Muscle of leg (tissue), 3 donors: ENCODE measurements at regions not wholly inside any gene's neighbourhood (a gene's known extent, or its start where the extent isn't known, plus 50 kb on each side); places are given as distances from the start of the nearest gene placed in this dataset.
A peak's percentile ranks its signal among the peaks of the same experiment; 100 is the strongest.

Source experiments
- DNase-seq: peaks from one replicate; pipeline ENCODE4 v3.0.0; 2013
- H3K27ac ChIP-seq: one replicate; pipeline ENCODE4 v1.5.1; 2013; ENCODE audit warnings: mild to moderate bottlenecking, low read length, control low read depth
- H3K27me3 ChIP-seq: one replicate; pipeline ENCODE4 v1.6.1; 2013; ENCODE audit warnings: low read length; ENCODE audit not compliant: control insufficient read depth, insufficient read depth
- H3K36me3 ChIP-seq: one replicate; pipeline ENCODE4 v1.6.1; 2013; ENCODE audit warnings: low read length; ENCODE audit not compliant: control insufficient read depth, insufficient read depth
- H3K4me1 ChIP-seq: one replicate; pipeline ENCODE4 v1.6.1; 2013; ENCODE audit warnings: low read length; ENCODE audit not compliant: control insufficient read depth, insufficient read depth
- H3K4me3 ChIP-seq: one replicate; pipeline ENCODE4 v1.5.1; 2013; ENCODE audit warnings: low read length, control low read depth
- H3K9me3 ChIP-seq: replicated peaks from 2 replicates; pipeline ENCODE4 v1.6.1; 2013; ENCODE audit warnings: low read depth, low read length; ENCODE audit not compliant: control insufficient read depth
- WGBS: methylation state at CpG from one replicate; pipeline ENCODE4 v1.1.5; 2013; ENCODE audit warnings: missing lambda C conversion rate; ENCODE audit not compliant: insufficient coverage; 5-methylcytosine and 5-hydroxymethylcytosine counted together

GRCh38 chr13:34358811-34359513, 541.0 kb downstream of the RFC3 start:
- Histone ChIP-seq H3K4me3 (no peak overlapping the region), H3K27ac (no peak overlapping the region), H3K27me3 (no peaks in the 10 kb centered on the region), H3K9me3 (no peaks in the 10 kb centered on the region), H3K4me1 (no peaks in the 10 kb centered on the region), H3K36me3 (no peaks in the 10 kb centered on the region)
- no peak for DNase-seq
- WGBS = no CpG with 5 or more reads among the region's 2 CpGs

DNA sequence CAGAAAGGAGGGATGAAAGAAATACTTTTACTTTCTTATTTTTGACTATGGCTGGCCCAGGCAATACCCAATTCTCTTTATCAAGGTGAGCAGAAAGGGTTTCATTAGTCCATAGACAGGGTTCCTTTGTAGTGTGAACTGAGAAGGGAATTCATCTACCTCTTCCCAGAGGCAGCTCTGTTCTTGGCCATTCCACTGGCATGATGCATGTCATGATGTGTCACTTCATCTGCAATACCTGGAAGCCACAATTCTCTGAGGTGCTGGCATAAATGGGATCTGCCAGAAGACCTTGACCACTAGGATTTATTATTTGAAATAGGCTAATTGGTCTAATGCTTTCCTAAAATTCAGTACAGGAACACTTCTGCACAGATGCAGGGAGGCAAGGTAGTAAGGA, 542.8 kb downstream of the RFC3 start:
- Histone ChIP-seq H3K27ac (no peak overlapping the region), H3K4me1 (no peaks in the 10 kb centered on the region), H3K9me3 (no peaks in the 10 kb centered on the region), H3K27me3 (no peaks in the 10 kb centered on the region), H3K36me3 (no peaks in the 10 kb centered on the region), H3K4me3 (no peak overlapping the region)
- no peak for DNase-seq

- Histone ChIP-seq H3K36me3 (no peaks in the 10 kb centered on the region), H3K27me3 (no peaks in the 10 kb centered on the region), H3K4me1 (no peaks in the 10 kb centered on the region), H3K4me3 (no peak overlapping the region), H3K27ac (no peak overlapping the region), H3K9me3 (no peaks in the 10 kb centered on the region)
- WGBS = 14% methylated on average over 1 of the region's 4 CpGs
- peak; percentile 53 for DNase-seq
These were observed 543.6 kb downstream of the RFC3 start for GRCh38 chr13:34361560-34361959.

DNA sequence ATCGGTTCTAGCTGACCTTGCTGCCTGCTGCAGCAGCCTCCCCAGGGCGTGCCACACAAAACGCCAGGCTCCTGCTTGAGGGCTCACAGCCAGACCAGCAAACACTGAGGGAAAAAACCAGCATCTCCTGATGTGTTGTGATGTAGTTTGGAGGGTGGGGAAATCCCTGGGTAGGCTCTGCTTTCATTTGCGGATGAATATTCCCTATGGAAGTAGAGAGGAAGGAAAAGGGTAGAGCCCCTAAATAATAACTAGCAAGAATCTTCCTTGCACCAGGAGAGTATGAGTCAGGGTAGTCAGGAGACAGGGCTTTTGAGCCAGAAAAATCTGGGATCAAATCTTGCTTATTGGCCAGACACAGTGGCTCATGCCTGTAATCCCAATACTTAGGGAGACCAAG, 545.3 kb downstream of the RFC3 start:
- Histone ChIP-seq H3K36me3 (no peaks in the 10 kb centered on the region), H3K9me3 (no peaks in the 10 kb centered on the region), H3K27ac (no peak overlapping the region), H3K27me3 (no peaks in the 10 kb centered on the region), H3K4me3 (no peak overlapping the region), H3K4me1 (no peaks in the 10 kb centered on the region)
- no peak for DNase-seq
- WGBS = 67% methylated on average over 2 of the region's 4 CpGs

DNA sequence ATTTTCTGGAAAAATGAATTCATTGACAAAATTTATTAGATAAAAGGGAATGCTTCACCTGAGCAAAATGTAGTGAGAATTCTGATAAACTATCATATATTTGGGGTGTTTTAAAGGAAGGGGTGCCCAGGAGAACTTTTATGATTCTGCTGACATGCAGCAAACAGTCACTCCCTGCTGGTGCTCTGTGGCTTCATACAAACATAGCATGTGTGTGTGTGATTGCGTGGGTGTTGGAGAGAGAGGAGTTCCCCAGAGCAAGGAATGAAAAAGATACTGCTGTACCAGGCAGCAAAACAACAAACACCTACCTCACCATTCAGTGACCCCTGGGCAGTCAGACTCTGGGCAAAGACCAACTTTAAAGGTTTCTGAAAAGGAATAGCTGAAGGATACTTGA, 546.7 kb downstream of the RFC3 start:
- no peak overlapping the region for H3K27ac ChIP-seq
- no CpG with 5 or more reads among the region's 1 CpG for WGBS
- H3K4me1 ChIP-seq = no peaks in the 10 kb centered on the region
- no peaks in the 10 kb centered on the region for H3K27me3 ChIP-seq
- DNase-seq = no peak
- H3K36me3 ChIP-seq = no peaks in the 10 kb centered on the region
- H3K9me3 ChIP-seq = no peaks in the 10 kb centered on the region
- no peak overlapping the region for H3K4me3 ChIP-seq

DNA sequence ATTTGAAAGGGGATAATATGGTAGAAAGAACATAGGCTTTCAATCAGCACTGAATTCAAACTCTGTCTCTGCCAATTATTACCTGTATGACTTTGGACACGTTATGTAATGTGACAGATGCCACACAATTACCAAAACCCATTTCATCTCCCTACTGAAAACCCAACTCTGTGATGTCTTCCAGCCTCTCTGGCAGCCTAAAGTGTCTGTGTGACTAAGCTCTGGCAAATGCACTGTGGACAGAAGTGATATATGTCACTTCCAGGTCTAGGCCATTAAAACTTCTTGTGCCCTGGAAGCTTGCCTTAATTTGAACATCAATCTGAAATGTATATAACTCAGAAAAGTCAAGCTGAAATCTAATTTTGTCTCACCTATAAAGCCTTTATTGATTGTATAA, 552.0 kb downstream of the RFC3 start:
- Histone ChIP-seq H3K9me3 (no peaks in the 10 kb centered on the region), H3K27ac (no peak overlapping the region), H3K36me3 (no peaks in the 10 kb centered on the region), H3K4me3 (no peak overlapping the region), H3K4me1 (no peaks in the 10 kb centered on the region), H3K27me3 (no peaks in the 10 kb centered on the region)
- no peak for DNase-seq
- WGBS = no CpG with 5 or more reads among the region's 1 CpG

GRCh38 chr13:34371108-34371507, 553.2 kb downstream of the RFC3 start:
- Histone ChIP-seq H3K27ac (no peak overlapping the region), H3K9me3 (no peaks in the 10 kb centered on the region), H3K27me3 (no peaks in the 10 kb centered on the region), H3K36me3 (no peaks in the 10 kb centered on the region), H3K4me1 (no peaks in the 10 kb centered on the region), H3K4me3 (no peak overlapping the region)
- no peak for DNase-seq
- no CpG with 5 or more reads among the region's 2 CpGs for WGBS

- no peak for DNase-seq
- 100% methylated on average over 1 of the region's 3 CpGs for WGBS
- H3K27me3 ChIP-seq = no peaks in the 10 kb centered on the region
- H3K27ac ChIP-seq = no peak overlapping the region
- H3K36me3 ChIP-seq = no peaks in the 10 kb centered on the region
- no peaks in the 10 kb centered on the region for H3K9me3 ChIP-seq
- no peaks in the 10 kb centered on the region for H3K4me1 ChIP-seq
- H3K4me3 ChIP-seq = no peak overlapping the region
These were observed 553.9 kb downstream of the RFC3 start for GRCh38 chr13:34371645-34372395.

GRCh38 chr13:34372581-34372980, 554.6 kb downstream of the RFC3 start:
- DNase-seq = no peak
- Histone ChIP-seq H3K4me3 (no peak overlapping the region), H3K27me3 (no peaks in the 10 kb centered on the region), H3K36me3 (no peaks in the 10 kb centered on the region), H3K4me1 (no peaks in the 10 kb centered on the region), H3K9me3 (no peaks in the 10 kb centered on the region), H3K27ac (no peak overlapping the region)
- 86% methylated on average over 1 of the region's 4 CpGs for WGBS

DNA sequence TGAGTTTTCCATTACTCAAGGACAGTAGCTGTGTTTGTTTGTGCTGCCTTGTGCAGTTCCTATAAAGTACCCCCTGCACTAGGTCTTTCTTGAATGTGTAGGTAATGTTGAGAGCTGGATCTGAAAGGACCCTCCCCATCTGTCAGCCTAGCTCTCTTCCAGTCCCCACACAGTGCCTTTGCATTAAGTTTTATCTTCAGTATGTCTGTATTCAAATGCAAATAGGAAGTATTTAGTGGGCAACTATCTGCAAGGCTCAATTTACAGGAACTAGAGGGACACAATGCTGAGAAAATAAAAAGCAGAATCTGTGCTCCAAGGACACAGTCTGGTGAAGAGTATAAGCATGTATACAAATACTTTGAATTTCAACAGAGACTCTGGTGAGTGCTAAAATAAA, 558.5 kb downstream of the RFC3 start:
- no peaks in the 10 kb centered on the region for H3K27me3 ChIP-seq
- no peak for DNase-seq
- H3K4me1 ChIP-seq = no peaks in the 10 kb centered on the region
- H3K4me3 ChIP-seq = no peak overlapping the region
- H3K36me3 ChIP-seq = no peaks in the 10 kb centered on the region
- no peak overlapping the region for H3K27ac ChIP-seq
- no peaks in the 10 kb centered on the region for H3K9me3 ChIP-seq
